Breast epithelium (tissue), 4 donors: ENCODE measurements at regions not wholly inside any gene's neighbourhood (a gene's known extent, or its start where the extent isn't known, plus 50 kb on each side); places are given as distances from the start of the nearest gene placed in this dataset.

Source experiments
- DNase-seq, 2 donors: peaks; one replicate each; pipeline ENCODE4 v3.0.0-alpha.2; 2019; ENCODE audit warnings: low spot score in 2 of 2
- H3K27ac ChIP-seq, 2 donors: fragments of 200-600 bp; sonication (generic) in 1 of 2; one replicate each; pipeline ENCODE4 v1.5.1; 2016 to 2019; ENCODE audit warnings: mild to moderate bottlenecking in 1 of 2
- H3K27me3 ChIP-seq, 2 donors: fragments of 200-600 bp; sonication (generic) in 1 of 2; one replicate each; pipeline versions ENCODE4 v1.5.1 to v1.6.0; 2017 to 2019; ENCODE audit warnings: control low read depth in 1 of 2, mild to moderate bottlenecking in 1 of 2
- H3K36me3 ChIP-seq: fragments of 200-600 bp; one replicate; pipeline ENCODE4 v1.5.1; 2019
- H3K4me1 ChIP-seq, 2 donors: fragments of 200-600 bp; sonication (generic); one replicate each; pipeline ENCODE4 v1.5.1; 2016 to 2019; ENCODE audit warnings: control low read depth in 1 of 2
- H3K4me3 ChIP-seq, 3 donors: fragments of 200-600 bp; sonication (generic); 1 replicate in 2 of 3; 2 replicates in 1 of 3; pipeline ENCODE4 v1.5.1; 2016 to 2019; ENCODE audit warnings: mild to moderate bottlenecking in 3 of 3, moderate library complexity in 2 of 3
- H3K9me3 ChIP-seq, 2 donors: fragments of 200-600 bp; sonication (generic) in 1 of 2; one replicate each; pipeline ENCODE4 v1.5.1; 2016 to 2019; ENCODE audit warnings: control low read depth in 1 of 2
- POLR2A ChIP-seq: fragments of 450-650 bp; IDR thresholded peaks from one replicate; pipeline ENCODE4 v1.6.1; 2016; ENCODE audit warnings: antibody characterized with exemption, mild to moderate bottlenecking, moderate library complexity
- POLR2AphosphoS5 ChIP-seq, 3 donors: sonication (generic); formaldehyde crosslinking; IDR thresholded peaks; one replicate each; pipeline ENCODE4 v1.6.1; 2017; ENCODE audit warnings: antibody characterized with exemption in 3 of 3
- intact Hi-C: fragments of 100-400 bp; cut with DNase I; formaldehyde crosslinking; loops from one replicate; pipeline ENCODE4 v1.15.1; 2023; ENCODE audit warnings: low total_unique reads
- TF ChIP-seq, protein P1 (sequence below), 3 donors: fragments of 450-650 bp; IDR thresholded peaks; one replicate each; pipeline ENCODE4 v1.5.1; 2016 to 2017; ENCODE audit warnings: antibody characterized with exemption in 3 of 3, mild to moderate bottlenecking in 3 of 3, moderate library complexity in 3 of 3

DNA sequence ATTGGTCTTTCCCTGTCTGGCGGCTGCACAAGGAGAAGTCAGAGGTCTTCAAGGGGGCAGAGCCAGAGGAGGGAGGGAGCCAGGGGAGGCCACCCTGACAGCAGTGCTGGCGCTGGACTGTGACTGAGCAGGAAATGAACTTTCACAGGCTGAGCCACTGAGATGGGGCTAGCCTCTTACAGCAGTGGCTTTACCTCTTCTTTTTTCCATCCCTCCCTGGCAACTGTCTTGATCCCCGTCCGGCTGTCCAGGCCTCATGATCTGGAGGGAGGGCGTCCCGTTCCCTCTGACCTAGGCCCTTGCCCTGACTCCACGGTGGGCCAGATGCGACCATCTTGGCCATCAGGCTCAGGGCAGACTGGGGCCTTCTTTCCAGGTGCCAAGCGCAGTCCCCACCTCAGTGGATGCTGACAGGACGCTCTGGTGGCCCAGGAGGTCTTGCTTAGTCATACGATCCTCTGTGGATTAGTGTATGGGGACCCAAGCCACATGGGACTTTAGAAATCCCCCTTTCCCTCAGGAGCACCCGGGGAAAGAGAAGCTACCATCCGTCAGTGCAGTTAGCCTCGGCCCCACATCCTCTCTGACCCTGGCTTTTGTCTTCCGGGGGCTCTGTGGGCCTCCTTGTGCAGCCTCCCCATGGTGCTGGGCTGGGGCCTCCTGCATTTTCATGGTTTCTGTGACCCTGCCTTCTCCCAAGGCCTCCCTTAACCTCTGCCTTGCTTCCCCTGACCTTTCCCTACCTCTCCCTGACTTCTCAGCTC is 57.4 kb upstream of the CCDC167 start:
- no peak overlapping the region for H3K27ac ChIP-seq
- no peak for TF ChIP-seq POLR2AphosphoS5 (IDR thresholded peaks at IDR 0.05)
- TF ChIP-seq POLR2A = no peak
- TF ChIP-seq, protein P1, sequence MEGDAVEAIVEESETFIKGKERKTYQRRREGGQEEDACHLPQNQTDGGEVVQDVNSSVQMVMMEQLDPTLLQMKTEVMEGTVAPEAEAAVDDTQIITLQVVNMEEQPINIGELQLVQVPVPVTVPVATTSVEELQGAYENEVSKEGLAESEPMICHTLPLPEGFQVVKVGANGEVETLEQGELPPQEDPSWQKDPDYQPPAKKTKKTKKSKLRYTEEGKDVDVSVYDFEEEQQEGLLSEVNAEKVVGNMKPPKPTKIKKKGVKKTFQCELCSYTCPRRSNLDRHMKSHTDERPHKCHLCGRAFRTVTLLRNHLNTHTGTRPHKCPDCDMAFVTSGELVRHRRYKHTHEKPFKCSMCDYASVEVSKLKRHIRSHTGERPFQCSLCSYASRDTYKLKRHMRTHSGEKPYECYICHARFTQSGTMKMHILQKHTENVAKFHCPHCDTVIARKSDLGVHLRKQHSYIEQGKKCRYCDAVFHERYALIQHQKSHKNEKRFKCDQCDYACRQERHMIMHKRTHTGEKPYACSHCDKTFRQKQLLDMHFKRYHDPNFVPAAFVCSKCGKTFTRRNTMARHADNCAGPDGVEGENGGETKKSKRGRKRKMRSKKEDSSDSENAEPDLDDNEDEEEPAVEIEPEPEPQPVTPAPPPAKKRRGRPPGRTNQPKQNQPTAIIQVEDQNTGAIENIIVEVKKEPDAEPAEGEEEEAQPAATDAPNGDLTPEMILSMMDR (IDR thresholded peaks at IDR 0.05) = no peak
- no peaks in the 10 kb centered on the region for H3K9me3 ChIP-seq
- H3K4me3 ChIP-seq = no peak overlapping the region
- no peaks in the 10 kb centered on the region for H3K27me3 ChIP-seq
- intact Hi-C loops = no loop called here
- no peaks in the 10 kb centered on the region for H3K36me3 ChIP-seq
- no peaks in the 10 kb centered on the region for H3K4me1 ChIP-seq
- DNase-seq = no peak

GRCh38 chr6:37555040-37555781 is 55.5 kb upstream of the CCDC167 start:
- Histone ChIP-seq H3K36me3 (no peaks in the 10 kb centered on the region), H3K9me3 (no peaks in the 10 kb centered on the region), H3K27ac (no peak overlapping the region), H3K4me1 (no peaks in the 10 kb centered on the region), H3K27me3 (no peaks in the 10 kb centered on the region), H3K4me3 (no peak overlapping the region)
- TF ChIP-seq POLR2AphosphoS5 (IDR thresholded peaks at IDR 0.05) = no peak
- TF ChIP-seq, protein P1 (IDR thresholded peaks at IDR 0.05) = no peak
- no peak for TF ChIP-seq POLR2A
- intact Hi-C loops = no loop called here
- DNase-seq = no peak

DNA sequence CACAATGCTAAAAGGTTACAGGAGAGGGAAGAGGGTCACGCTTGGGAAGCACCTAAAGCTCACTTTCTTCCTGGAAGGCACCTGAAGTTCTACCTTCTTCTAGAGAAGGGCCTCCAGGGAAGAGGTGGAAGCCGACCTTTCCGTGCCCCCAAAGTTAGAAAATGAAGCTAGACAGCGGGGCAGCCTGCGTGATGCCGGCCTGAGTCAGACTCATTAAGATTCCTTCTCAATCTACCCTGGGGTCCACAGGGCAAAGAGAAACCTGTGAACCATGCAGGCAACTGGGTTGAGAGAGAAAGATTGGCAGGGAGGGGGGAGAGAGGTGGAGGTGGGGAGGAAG is 54.8 kb upstream of the CCDC167 start:
- Histone ChIP-seq H3K4me1 (no peaks in the 10 kb centered on the region), H3K27me3 (no peaks in the 10 kb centered on the region), H3K27ac (no peak overlapping the region), H3K9me3 (no peaks in the 10 kb centered on the region), H3K36me3 (no peaks in the 10 kb centered on the region), H3K4me3 (no peak overlapping the region)
- no peak for DNase-seq
- TF ChIP-seq POLR2A = no peak
- TF ChIP-seq POLR2AphosphoS5 (IDR thresholded peaks at IDR 0.05) = no peak
- TF ChIP-seq, protein P1 (IDR thresholded peaks at IDR 0.05) = no peak
- intact Hi-C loops = no loop called here

DNA sequence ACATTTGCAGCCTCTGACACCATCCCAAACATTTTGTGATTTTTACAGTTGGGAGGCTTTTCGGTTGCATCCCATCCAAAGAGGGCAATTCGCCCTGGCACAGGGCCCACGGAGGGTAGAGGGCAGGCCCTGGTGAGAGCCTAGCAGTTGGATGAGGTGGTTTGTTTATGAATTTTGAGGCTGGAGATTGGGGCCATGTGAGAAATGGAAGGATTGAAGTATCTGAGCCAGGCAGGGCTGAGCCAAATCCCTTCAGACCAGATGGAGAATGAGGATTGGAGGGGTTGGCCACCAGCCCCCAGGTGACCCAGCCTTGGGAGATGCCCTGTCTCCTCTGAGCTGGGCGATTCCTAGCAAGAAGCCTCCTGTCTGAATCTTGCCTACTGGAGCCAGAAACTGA is 52.6 kb upstream of the CCDC167 start:
- intact Hi-C loops = no loop called here
- no peaks in the 10 kb centered on the region for H3K4me1 ChIP-seq
- no peaks in the 10 kb centered on the region for H3K27me3 ChIP-seq
- TF ChIP-seq, protein P1 (IDR thresholded peaks at IDR 0.05) = no peak
- TF ChIP-seq POLR2A (no peak), POLR2AphosphoS5 (IDR thresholded peaks at IDR 0.05) (no peak)
- no peak overlapping the region for H3K27ac ChIP-seq
- H3K36me3 ChIP-seq = no peaks in the 10 kb centered on the region
- no peak for DNase-seq
- H3K4me3 ChIP-seq = no peak overlapping the region
- no peaks in the 10 kb centered on the region for H3K9me3 ChIP-seq

DNA sequence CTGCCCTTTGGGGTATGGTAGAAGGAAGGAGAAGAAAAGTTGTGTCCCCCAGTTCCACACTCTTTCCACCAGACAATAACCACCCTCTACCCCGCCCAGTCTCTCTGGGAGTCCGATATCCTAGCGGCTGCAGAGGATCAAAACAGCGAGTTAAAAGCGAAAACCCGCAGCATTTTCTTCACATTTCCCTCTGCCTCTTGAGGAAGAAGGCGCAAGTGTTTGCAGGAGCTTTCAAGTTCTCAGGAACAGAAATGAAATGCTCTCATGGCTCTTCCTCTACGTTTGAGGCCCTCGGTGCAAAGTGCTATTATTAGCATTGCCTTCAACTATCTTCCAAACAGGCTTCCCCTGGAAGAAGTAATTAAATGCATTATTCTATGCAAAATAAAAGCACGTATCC is 52.2 kb upstream of the CCDC167 start:
- Histone ChIP-seq H3K4me3 (no peak overlapping the region), H3K4me1 (no peaks in the 10 kb centered on the region), H3K27ac (no peak overlapping the region), H3K36me3 (no peaks in the 10 kb centered on the region), H3K9me3 (no peaks in the 10 kb centered on the region), H3K27me3 (no peaks in the 10 kb centered on the region)
- no peak for TF ChIP-seq POLR2A
- TF ChIP-seq, protein P1 (IDR thresholded peaks at IDR 0.05) = no peak
- TF ChIP-seq POLR2AphosphoS5 (IDR thresholded peaks at IDR 0.05) = no peak
- no peak for DNase-seq
- intact Hi-C loops = no loop called here
